Endothelial cell of umbilical vein (primary cell): ENCODE measurements at regions not wholly inside any gene's neighbourhood (a gene's known extent, or its start where the extent isn't known, plus 50 kb on each side); places are given as distances from the start of the nearest gene placed in this dataset.

Experiments used
- CTCF ChIP-seq, 2 donors: IDR thresholded peaks; 1 replicate in 1 of 2; 2 replicates in 1 of 2; pipeline ENCODE4 v1.5.1; 2011; ENCODE audit warnings: low read length in 2 of 2, mild to moderate bottlenecking in 2 of 2, moderate library complexity in 2 of 2, control low read depth in 1 of 2, inconsistent platforms in 1 of 2, low read depth in 1 of 2; ENCODE audit not compliant: insufficient read depth in 1 of 2; ENCODE audit errors: extremely low read depth in 1 of 2
- EZH2 ChIP-seq: IDR thresholded peaks from 2 replicates; pipeline ENCODE4 v1.6.1; 2012; ENCODE audit warnings: borderline replicate concordance, low read depth, mild to moderate bottlenecking, moderate library complexity, low read length, inconsistent platforms; ENCODE audit not compliant: severe bottlenecking
- MYC ChIP-seq: IDR thresholded peaks from one replicate; pipeline ENCODE4 v1.6.1; 2011; ENCODE audit warnings: mild to moderate bottlenecking, low read depth, low read length
- POLR2A ChIP-seq: IDR thresholded peaks from 2 replicates; pipeline ENCODE4 v1.6.1; 2012; ENCODE audit warnings: low read depth, mild to moderate bottlenecking, control low read depth, low read length
- POLR2AphosphoS5 ChIP-seq: IDR thresholded peaks from 2 replicates; pipeline ENCODE4 v1.6.1; 2012; ENCODE audit warnings: low read depth, mild to moderate bottlenecking, control low read depth, low read length, moderate library complexity; ENCODE audit not compliant: insufficient read depth

- TF ChIP-seq POLR2A (no peak), MYC (no peak), CTCF (IDR thresholded peaks at IDR 0.05; ENCODE audit: extremely low read depth in 1 of 2, insufficient read depth in 1 of 2, low read depth in 1 of 2, low read length in 2 of 2) (no peak), EZH2 (no peak), POLR2AphosphoS5 (no peak)
These were observed 201.6 kb downstream of the LRRC70 start for GRCh38 chr5:62780230-62780629.
